Astrocyte of the cerebellum (primary cell): ENCODE measurements at regions not wholly inside any gene's neighbourhood (a gene's known extent, or its start where the extent isn't known, plus 50 kb on each side); places are given as distances from the start of the nearest gene placed in this dataset.

ENCODE experiments used
- DNase-seq: peaks from one replicate; pipeline ENCODE4 v3.0.0-alpha.2; 2011; ENCODE audit warnings: low read depth
- H3K4me3 ChIP-seq: 2 replicates; pipeline ENCODE4 v1.5.1; 2011; ENCODE audit warnings: mild to moderate bottlenecking, low read depth, low read length, moderate library complexity
- in situ Hi-C: cut with HindIII; loops from 2 replicates; pipeline ENCODE4 v1.10.0; 2017; ENCODE audit warnings: low sequenced_read_pairs
- TF ChIP-seq, protein P1 (sequence below): IDR thresholded peaks from 2 replicates; pipeline ENCODE4 v1.5.1; 2012; ENCODE audit warnings: low read length, low read depth, moderate library complexity, mild to moderate bottlenecking; ENCODE audit errors: missing control alignments

DNA sequence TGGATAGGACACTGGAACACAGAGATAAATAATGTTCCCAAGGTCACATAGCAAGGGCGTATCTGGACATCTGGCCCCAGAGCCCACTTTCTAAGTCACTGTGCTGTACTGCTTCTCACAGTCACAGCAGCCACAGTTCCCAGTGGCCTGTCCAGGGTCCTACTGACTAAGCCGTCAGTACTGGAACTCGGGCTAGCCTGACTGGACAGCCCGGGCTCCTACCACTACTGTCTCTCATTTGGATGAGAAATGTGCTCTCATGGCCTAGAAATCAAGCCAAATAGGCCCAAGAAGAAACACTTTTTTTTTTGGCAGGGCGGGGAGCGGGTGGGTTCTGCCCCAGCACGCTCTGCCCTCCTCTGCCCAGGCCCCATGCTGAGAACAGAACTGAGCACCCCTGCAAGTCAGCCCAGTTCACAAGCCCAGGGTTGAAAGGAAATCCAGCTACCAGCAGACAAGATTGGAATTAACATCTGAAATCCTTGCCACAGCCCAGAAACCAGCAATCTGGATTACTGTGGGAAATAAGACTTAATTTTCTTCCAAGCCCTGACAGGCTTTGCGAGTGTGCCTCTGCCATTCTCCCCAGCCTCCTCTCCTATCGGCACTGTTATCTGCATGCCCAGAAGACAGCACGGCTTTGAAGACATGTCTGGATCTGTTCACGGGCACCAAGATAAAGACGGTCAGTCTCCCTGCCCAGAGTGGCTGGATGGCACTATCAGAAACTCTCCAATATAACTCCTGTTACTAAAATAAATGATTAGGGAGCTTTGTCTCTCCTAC, 182.9 kb upstream of the NCAM1 start:
- TF ChIP-seq, protein P1, sequence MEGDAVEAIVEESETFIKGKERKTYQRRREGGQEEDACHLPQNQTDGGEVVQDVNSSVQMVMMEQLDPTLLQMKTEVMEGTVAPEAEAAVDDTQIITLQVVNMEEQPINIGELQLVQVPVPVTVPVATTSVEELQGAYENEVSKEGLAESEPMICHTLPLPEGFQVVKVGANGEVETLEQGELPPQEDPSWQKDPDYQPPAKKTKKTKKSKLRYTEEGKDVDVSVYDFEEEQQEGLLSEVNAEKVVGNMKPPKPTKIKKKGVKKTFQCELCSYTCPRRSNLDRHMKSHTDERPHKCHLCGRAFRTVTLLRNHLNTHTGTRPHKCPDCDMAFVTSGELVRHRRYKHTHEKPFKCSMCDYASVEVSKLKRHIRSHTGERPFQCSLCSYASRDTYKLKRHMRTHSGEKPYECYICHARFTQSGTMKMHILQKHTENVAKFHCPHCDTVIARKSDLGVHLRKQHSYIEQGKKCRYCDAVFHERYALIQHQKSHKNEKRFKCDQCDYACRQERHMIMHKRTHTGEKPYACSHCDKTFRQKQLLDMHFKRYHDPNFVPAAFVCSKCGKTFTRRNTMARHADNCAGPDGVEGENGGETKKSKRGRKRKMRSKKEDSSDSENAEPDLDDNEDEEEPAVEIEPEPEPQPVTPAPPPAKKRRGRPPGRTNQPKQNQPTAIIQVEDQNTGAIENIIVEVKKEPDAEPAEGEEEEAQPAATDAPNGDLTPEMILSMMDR = no peak
- H3K4me3 ChIP-seq = no peak overlapping the region
- no peak for DNase-seq
- in situ Hi-C loops = no loop called here

DNA sequence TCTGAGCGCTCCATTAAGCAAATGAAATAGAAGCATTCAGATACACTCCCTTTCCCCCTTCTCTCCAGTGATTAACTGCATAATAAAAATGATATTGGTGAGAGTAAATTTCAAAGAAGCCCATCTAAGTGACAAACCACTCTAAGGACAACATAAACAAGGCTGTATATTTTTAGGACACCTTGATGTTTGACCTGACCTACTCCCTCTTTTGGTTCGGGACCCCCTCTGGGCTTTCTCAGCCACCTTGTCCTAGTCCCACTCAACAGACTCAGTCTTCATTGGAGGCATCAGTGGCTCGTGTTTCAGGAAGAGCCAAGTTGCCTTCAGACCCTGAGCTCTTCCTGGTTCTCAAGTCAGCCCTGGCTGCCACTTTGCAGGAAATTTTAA, 182.3 kb upstream of the NCAM1 start:
- no peak overlapping the region for H3K4me3 ChIP-seq
- no peak for DNase-seq
- in situ Hi-C loops = no loop called here
- TF ChIP-seq, protein P1 = no peak

DNA sequence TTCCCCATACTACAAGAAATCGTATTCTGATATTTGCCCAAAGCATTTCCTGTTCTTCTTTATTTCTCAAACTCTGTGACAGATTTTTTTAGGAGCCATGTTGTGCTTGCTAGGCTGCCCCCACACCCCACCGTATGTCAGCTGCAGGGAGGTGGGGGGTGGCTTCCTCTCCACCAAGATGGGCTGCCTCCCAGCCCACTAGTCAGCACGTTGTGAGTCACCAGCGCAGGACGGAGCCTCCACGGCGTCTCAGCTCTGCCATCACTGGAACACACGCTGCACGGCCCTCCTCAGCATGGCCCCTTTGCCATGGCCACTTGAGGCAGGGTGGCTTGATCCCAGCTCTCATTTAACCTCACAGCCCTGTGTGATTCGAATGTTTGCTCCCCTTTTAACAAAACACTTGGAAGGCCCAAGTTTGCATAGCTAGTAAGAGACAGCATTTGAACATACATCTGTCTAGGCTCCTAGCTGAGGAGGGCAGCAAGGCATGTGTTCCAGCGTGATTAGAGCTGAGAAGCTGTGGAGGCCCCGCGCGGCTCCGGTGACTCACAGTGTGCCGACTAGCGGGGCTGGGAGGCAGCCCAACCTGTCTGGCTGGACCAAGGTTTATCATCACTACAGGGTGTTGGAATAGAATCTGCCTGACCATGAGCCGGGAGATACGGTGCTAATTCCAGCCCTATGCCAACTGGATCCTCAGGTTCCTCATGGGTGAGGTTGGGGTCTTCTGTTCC, 180.7 kb upstream of the NCAM1 start:
- no peak overlapping the region for H3K4me3 ChIP-seq
- TF ChIP-seq, protein P1 = peak; percentile 39
- peak; percentile 62 for DNase-seq
- in situ Hi-C loops = no loop called here

DNA sequence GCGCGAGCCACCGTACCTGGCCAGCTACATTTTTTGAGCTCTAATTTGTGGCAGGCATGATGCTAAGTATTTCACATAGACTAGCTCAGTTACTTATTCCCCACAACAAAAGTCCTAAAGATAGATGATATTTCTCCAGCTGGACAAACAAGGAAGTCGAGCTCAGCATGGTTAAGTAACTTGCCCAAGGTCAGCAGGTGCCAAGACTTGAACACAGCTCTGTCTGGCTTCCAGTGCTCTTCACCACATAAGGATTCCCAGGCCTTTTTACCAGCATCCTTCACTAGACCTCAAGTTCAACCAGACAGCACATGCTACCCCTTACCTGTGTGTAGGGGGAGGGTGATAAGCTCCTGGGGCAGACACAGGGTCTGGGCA, 177.3 kb upstream of the NCAM1 start:
- TF ChIP-seq, protein P1 = no peak
- no peak for DNase-seq
- no peak overlapping the region for H3K4me3 ChIP-seq
- in situ Hi-C loops = no loop called here

DNA sequence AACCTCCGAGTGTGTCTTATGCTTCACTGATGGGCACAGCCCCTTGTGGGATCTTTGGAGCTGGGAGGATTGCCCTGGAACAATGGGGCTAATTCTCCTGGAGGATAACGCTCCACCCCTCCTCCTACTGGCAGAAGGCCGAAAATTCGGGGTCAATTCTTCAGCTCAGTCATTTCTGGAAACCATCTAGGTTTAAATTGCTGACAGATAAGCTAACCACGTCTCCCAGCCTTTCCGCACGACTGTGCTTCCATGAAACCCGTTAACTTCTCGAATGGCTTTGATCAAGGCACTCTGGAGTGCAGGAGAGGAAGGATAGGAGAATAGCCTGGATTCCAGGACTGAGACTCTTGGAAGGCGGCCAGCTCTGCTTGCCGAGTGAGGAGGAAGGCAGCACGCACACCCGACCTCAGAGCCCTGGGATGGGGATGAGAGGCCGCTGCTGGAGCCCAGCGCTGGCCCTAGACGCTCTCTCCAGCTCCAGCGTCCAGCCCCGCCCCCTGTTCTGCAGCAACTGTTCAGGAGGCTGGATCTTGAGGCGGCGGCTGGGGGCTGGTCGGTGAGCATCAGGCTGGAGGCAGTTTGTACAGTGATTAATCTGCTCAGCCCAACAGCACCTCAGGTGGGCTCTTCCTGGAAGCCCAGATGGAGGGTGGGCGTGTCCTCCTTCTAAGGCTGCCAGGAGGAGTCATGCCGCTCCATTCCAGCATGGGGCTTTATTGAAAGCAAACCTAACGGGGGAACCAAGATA, 176.7 kb upstream of the NCAM1 start:
- H3K4me3 ChIP-seq = no peak overlapping the region
- DNase-seq = peak; percentile 70
- TF ChIP-seq, protein P1 = no peak
- in situ Hi-C loops = no loop called here

DNA sequence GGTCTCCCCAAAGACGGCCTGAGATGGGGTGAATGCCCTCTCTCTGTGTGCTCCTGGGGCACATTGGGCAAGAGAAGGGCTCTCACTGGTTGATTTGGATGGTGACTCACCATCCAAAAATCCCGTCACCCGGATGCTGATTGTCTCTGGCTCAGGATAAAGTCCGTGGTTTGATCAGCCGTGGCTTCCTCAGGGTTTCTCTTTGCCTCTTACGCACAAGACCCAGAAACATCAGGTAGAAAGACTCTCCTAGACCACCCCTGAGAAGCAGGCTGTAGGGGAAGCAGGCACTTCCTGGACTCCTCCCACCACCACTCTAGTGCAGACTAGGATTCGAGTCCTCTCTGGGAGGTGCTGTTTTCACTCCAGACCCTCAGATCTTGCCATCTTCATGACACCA, 176.1 kb upstream of the NCAM1 start:
- DNase-seq = peak; percentile 22
- in situ Hi-C loops = no loop called here
- TF ChIP-seq, protein P1 = no peak
- no peak overlapping the region for H3K4me3 ChIP-seq
